VCaP (cell line): ENCODE measurements at regions not wholly inside any gene's neighbourhood (a gene's known extent, or its start where the extent isn't known, plus 50 kb on each side); places are given as distances from the start of the nearest gene placed in this dataset.

Experiments
- H3K27ac ChIP-seq: fragments of 450-650 bp; 2 replicates; pipeline ENCODE4 v1.5.1; 2017
- CTCF ChIP-seq: fragments of 450-650 bp; conservative IDR thresholded peaks from 2 replicates; pipeline ENCODE4 v1.5.1; 2017; ENCODE audit warnings: mild to moderate bottlenecking, moderate library complexity

GRCh38 chr4:30822911-30823551, 102.9 kb downstream of the PCDH7 start:
- no peak overlapping the region for H3K27ac ChIP-seq
- TF ChIP-seq CTCF: no peak

GRCh38 chr4:30825008-30825770, 105.0 kb downstream of the PCDH7 start:
- no peak overlapping the region for H3K27ac ChIP-seq
- no peak for TF ChIP-seq CTCF

GRCh38 chr4:30828264-30828926, 108.2 kb downstream of the PCDH7 start:
- TF ChIP-seq CTCF: no peak
- no peak overlapping the region for H3K27ac ChIP-seq

GRCh38 chr4:30832639-30833038, 112.5 kb downstream of the PCDH7 start:
- no peak for TF ChIP-seq CTCF
- no peak overlapping the region for H3K27ac ChIP-seq

- TF ChIP-seq CTCF: no peak
- no peak overlapping the region for H3K27ac ChIP-seq
These were observed 113.0 kb downstream of the PCDH7 start for GRCh38 chr4:30833206-30833605.

- no peak for TF ChIP-seq CTCF
- no peak overlapping the region for H3K27ac ChIP-seq
These were observed 114.9 kb downstream of the PCDH7 start for GRCh38 chr4:30835044-30835443.

- H3K27ac ChIP-seq: no peak overlapping the region
- no peak for TF ChIP-seq CTCF
These were observed 116.1 kb downstream of the PCDH7 start for GRCh38 chr4:30836231-30836630.
